MM.1S (cell line): ENCODE measurements at regions not wholly inside any gene's neighbourhood (a gene's known extent, or its start where the extent isn't known, plus 50 kb on each side); places are given as distances from the start of the nearest gene placed in this dataset.

Source experiments
- DNase-seq: peaks from one replicate; pipeline ENCODE4 v3.0.0-alpha.2; 2015
- H2AFZ ChIP-seq: fragments of 300-600 bp; sonication (generic); 2 replicates; pipeline ENCODE4 v1.6.0; 2016; ENCODE audit warnings: antibody characterized with exemption, low read length
- H3F3A ChIP-seq: fragments of 300-600 bp; sonication (generic); 2 replicates; pipeline ENCODE4 v1.6.1; 2016; ENCODE audit warnings: mild to moderate bottlenecking, antibody characterized with exemption, low read length, moderate library complexity, mixed read lengths; ENCODE audit not compliant: insufficient read depth
- H3K27ac ChIP-seq: fragments of 300-600 bp; sonication (generic); 2 replicates; pipeline ENCODE4 v1.5.1; 2016; ENCODE audit warnings: mild to moderate bottlenecking, low read length
- H3K27me3 ChIP-seq: fragments of 300-600 bp; sonication (generic); replicated peaks from 2 replicates; pipeline ENCODE4 v1.6.0; 2016; ENCODE audit warnings: low read length; ENCODE audit not compliant: insufficient read depth
- H3K36me3 ChIP-seq: fragments of 300-600 bp; sonication (generic); replicated peaks from 2 replicates; pipeline ENCODE4 v1.6.1; 2016; ENCODE audit warnings: mild to moderate bottlenecking, low read length, mixed read lengths; ENCODE audit not compliant: insufficient read depth
- H3K4me1 ChIP-seq: fragments of 300-600 bp; sonication (generic); 2 replicates; pipeline ENCODE4 v1.6.1; 2016; ENCODE audit warnings: low read length, mixed read lengths
- H3K4me2 ChIP-seq: fragments of 300-600 bp; sonication (generic); 2 replicates; pipeline ENCODE4 v1.6.0; 2016; ENCODE audit warnings: low read depth, low read length
- H3K4me3 ChIP-seq: fragments of 300-600 bp; sonication (generic); 2 replicates; pipeline ENCODE4 v1.5.1; 2016; ENCODE audit warnings: low read length, mixed read lengths
- H3K79me2 ChIP-seq: fragments of 300-600 bp; sonication (generic); 2 replicates; pipeline ENCODE4 v1.6.1; 2016; ENCODE audit warnings: mixed run types, low read length, mixed read lengths
- H3K9ac ChIP-seq: fragments of 300-600 bp; sonication (generic); 2 replicates; pipeline ENCODE4 v1.6.1; 2016; ENCODE audit warnings: low read length, mixed read lengths
- H3K9me2 ChIP-seq: fragments of 300-600 bp; sonication (generic); replicated peaks from 2 replicates; pipeline ENCODE4 v1.6.1; 2016; ENCODE audit warnings: mild to moderate bottlenecking, low read length, mixed read lengths; ENCODE audit not compliant: insufficient read depth
- H3K9me3 ChIP-seq: fragments of 300-600 bp; sonication (generic); replicated peaks from 2 replicates; pipeline ENCODE4 v1.6.1; 2016; ENCODE audit warnings: mild to moderate bottlenecking, low read length, mixed read lengths; ENCODE audit not compliant: insufficient read depth
- H4K20me1 ChIP-seq: fragments of 300-600 bp; sonication (generic); 2 replicates; pipeline ENCODE4 v1.6.1; 2016; ENCODE audit warnings: mild to moderate bottlenecking, low read length, moderate library complexity, mixed read lengths; ENCODE audit not compliant: insufficient read depth
- CTCF ChIP-seq: fragments of 300-600 bp; sonication (generic); IDR thresholded peaks from 2 replicates; pipeline ENCODE4 v1.5.1; 2016; ENCODE audit warnings: antibody characterized with exemption, low read length, mixed read lengths
- EZH2 ChIP-seq: fragments of 300-600 bp; sonication (generic); optimal IDR thresholded peaks from 2 replicates; pipeline ENCODE3; 2017; ENCODE audit warnings: low read depth, mild to moderate bottlenecking, antibody characterized with exemption, low read length, mixed read lengths
- EZH2phosphoT487 ChIP-seq: fragments of 300-600 bp; sonication (generic); IDR thresholded peaks from 2 replicates; pipeline ENCODE4 v1.6.1; 2018; ENCODE audit warnings: antibody characterized with exemption, low read length

DNA sequence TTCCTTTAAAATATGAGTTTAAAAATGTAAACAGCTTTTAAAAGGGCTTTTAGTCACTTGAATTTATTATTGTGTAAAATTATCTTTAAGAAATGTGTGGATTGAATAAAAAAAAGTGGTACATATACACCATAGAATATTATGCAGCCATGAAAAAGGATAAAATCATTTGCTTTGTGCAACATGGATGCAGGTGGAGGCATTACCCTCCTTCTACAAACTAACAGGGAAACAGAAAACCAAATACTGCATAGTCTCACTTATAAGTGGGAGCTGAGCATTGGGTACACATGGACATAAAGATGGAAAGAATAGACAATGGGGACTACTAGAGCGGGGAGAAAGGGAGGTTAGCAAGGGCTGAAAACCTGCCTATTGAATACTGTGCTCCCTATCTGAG lies 999.3 kb downstream of the SLITRK5 start:
- H3K36me3 ChIP-seq = no peaks in the 10 kb centered on the region
- no peak for DNase-seq
- TF ChIP-seq CTCF (no peak), EZH2 (no peak), EZH2phosphoT487 (no peak)
- H3K4me1 ChIP-seq = no peaks in the 10 kb centered on the region
- H3K9me2 ChIP-seq = no peaks in the 10 kb centered on the region
- no peak overlapping the region for H2AFZ ChIP-seq
- no peak overlapping the region for H3K4me3 ChIP-seq
- no peaks in the 10 kb centered on the region for H4K20me1 ChIP-seq
- no peaks in the 10 kb centered on the region for H3K79me2 ChIP-seq
- H3K4me2 ChIP-seq = no peak overlapping the region
- H3K9ac ChIP-seq = no peak overlapping the region
- H3K27ac ChIP-seq = no peak overlapping the region
- H3F3A ChIP-seq = no peaks in the 10 kb centered on the region
- H3K27me3 ChIP-seq = no peaks in the 10 kb centered on the region
- H3K9me3 ChIP-seq = no peaks in the 10 kb centered on the region

GRCh38 chr13:88674841-88675240 lies 1003.7 kb downstream of the SLITRK5 start:
- Histone ChIP-seq H3K36me3 (no peaks in the 10 kb centered on the region), H3K9ac (no peak overlapping the region), H3K9me2 (no peaks in the 10 kb centered on the region), H3K4me3 (no peak overlapping the region), H3K9me3 (no peaks in the 10 kb centered on the region), H3K4me2 (no peak overlapping the region), H3K27me3 (no peaks in the 10 kb centered on the region), H4K20me1 (no peaks in the 10 kb centered on the region), H3F3A (no peaks in the 10 kb centered on the region), H2AFZ (no peak overlapping the region), H3K27ac (no peak overlapping the region), H3K79me2 (no peaks in the 10 kb centered on the region), H3K4me1 (no peaks in the 10 kb centered on the region)
- TF ChIP-seq EZH2 = no peak
- TF ChIP-seq CTCF = no peak
- TF ChIP-seq EZH2phosphoT487 = no peak
- no peak for DNase-seq

- Histone ChIP-seq H3F3A (no peaks in the 10 kb centered on the region), H3K9ac (no peak overlapping the region), H3K9me2 (no peaks in the 10 kb centered on the region), H3K79me2 (no peaks in the 10 kb centered on the region), H3K27ac (no peak overlapping the region), H3K9me3 (no peaks in the 10 kb centered on the region), H3K4me1 (no peaks in the 10 kb centered on the region), H3K27me3 (no peaks in the 10 kb centered on the region), H2AFZ (no peak overlapping the region), H3K36me3 (no peaks in the 10 kb centered on the region), H3K4me2 (no peak overlapping the region), H3K4me3 (no peak overlapping the region), H4K20me1 (no peaks in the 10 kb centered on the region)
- DNase-seq = no peak
- TF ChIP-seq EZH2phosphoT487 = no peak
- no peak for TF ChIP-seq EZH2
- no peak for TF ChIP-seq CTCF
Measured at GRCh38 chr13:88675347-88675996, 1004.3 kb downstream of the SLITRK5 start.
